Erythroblast (primary cell): ENCODE measurements at regions not wholly inside any gene's neighbourhood (a gene's known extent, or its start where the extent isn't known, plus 50 kb on each side); places are given as distances from the start of the nearest gene placed in this dataset.

Experiments used
- DNase-seq, 2 experiments: peaks; one replicate each; lab custom pipeline; 2025; lab: John Stamatoyannopoulos, UW
- GATA1 ChIP-seq: IDR thresholded peaks from 2 replicates; pipeline ENCODE4 v1.6.1; 2011; ENCODE audit warnings: low read depth, mild to moderate bottlenecking, control low read depth, low read length, moderate library complexity
- POLR2A ChIP-seq: IDR thresholded peaks from 2 replicates; pipeline ENCODE4 v1.6.1; 2011; ENCODE audit warnings: mild to moderate bottlenecking, low read length

- DNase-seq, result no peak
- no peak for TF ChIP-seq POLR2A
- no peak for TF ChIP-seq GATA1
These were observed 412.8 kb downstream of the DIPK2A start for GRCh38 chr3:144384241-144384979.

DNA sequence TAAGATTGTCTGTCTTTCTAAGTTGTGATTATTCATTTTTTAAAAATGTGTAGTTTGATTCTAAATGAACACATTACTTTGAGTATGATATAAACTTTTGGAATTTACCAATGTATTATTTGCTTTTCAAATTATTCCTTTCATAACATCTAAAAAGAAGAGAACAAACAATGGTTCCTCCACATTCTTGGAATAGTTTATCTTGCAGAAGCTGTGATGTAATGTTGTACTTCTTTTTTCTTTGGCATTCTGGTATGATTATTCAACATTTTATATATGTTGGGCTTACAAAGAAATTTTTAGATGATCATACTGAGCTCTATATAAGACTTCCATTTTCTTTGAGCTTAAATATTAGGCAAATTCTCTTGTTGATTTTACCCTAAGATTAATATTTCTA, 419.2 kb downstream of the DIPK2A start:
- no peak for TF ChIP-seq POLR2A
- TF ChIP-seq GATA1, result no peak
- no peak for DNase-seq

- no peak for DNase-seq
- TF ChIP-seq POLR2A, result no peak
- TF ChIP-seq GATA1, result no peak
These were observed 419.6 kb downstream of the DIPK2A start for GRCh38 chr3:144391236-144391635.

DNA sequence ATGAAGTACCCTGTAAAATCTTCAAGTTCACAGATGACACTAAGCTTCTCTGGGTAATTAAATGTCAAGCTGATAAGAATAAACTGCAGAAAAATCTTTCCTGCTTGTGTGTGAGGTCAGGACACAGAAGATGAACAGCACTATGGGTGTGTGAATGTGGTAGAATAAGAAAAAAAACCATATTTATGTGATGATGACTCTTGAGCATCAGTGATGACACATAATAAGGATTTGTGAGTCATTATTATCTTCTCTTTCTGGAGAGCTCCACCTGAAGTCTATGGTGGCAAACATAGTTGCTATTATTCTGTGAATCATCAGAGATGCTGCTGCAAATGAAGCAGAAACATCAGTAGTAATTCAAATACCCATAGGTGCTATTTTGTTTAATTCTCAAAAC, 422.4 kb downstream of the DIPK2A start:
- no peak for TF ChIP-seq POLR2A
- no peak for TF ChIP-seq GATA1
- DNase-seq, result no peak

DNA sequence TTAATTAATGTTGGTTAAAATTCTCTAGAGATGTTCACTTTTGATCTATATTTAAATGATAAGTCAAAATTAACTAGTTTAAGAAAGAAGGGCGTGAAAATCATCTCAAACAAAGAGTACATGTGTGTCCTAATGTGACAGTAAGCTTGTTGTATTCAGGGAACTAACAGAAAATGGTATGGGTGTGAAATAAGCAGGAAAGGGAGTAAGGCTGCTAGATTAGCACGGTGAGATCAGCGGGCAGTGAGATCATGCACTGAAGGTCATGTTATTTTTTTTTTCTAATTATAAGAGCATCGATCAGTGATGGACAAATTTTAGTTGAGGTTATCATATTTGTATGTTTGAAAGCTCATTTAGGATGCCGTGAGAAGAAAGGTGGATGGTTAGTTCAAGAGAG, 430.8 kb downstream of the DIPK2A start:
- DNase-seq, result no peak
- TF ChIP-seq GATA1 (no peak), POLR2A (no peak)

- DNase-seq, result peak; percentile 29 to 33
- TF ChIP-seq GATA1 (no peak), POLR2A (no peak)
These were observed 431.4 kb downstream of the DIPK2A start for GRCh38 chr3:144403040-144403457.

DNA sequence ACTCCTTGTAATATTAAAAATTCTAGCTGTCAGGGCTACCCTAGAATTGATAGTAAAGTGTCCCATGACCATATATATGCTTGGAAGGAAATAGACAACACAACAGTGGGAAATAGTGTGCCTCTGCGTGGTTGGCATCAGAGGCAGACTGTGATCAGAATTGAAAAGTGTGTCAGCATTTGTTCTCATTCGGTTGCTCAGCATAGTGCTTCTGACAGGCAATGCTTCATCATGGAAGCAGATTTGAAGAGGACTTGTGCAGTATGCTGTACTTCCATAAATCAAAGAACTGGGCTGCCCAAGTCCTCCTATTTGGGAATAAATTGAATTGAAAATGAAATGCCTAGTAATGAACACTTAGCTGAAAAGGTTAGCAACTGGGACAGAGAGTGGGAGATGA, 435.7 kb downstream of the DIPK2A start:
- TF ChIP-seq GATA1, result no peak
- no peak for TF ChIP-seq POLR2A

GRCh38 chr3:144409319-144409718, 437.7 kb downstream of the DIPK2A start:
- no peak for TF ChIP-seq GATA1
- TF ChIP-seq POLR2A, result no peak
- DNase-seq, result no peak

More for the DNA sequence above, 435.7 kb downstream of the DIPK2A start:
- no peak for DNase-seq

DNA sequence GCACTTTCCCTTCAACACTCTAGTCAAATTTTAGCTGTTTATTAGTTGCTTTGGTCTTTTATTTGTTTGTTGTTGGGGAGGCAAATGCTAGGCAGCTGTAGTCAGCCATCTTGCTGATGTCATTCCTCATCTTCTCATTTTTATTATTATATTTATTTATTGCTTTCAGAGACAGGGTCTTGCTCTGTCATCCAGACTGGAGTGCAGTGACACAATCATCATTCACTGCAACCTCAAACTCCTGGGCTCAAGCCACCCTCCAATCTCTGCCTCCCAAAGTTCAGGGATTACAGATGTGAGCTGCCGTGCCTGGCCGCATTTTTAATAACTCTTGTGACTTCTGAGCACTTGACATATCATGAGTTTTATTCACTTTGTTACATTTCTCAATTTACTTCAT, 441.4 kb downstream of the DIPK2A start:
- TF ChIP-seq GATA1 (no peak), POLR2A (no peak)
- no peak for DNase-seq

DNA sequence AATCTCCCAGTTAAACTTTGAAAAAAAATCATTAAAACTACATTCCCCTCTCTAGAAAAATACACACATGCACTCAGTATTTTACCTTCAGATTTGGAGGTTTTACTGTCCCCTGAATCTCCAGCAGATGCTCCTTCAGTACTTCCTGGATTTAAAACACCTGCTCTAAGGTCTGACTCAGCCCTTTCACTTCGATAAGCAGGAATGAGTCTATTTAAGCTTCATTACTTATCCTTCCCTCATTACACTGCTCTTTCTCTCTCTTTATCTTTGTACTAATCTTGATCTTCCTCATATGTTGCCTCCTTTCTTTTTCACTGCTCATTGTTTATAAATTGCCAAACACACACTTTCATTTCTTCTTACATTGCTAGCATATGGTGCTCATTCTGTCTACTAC, 443.9 kb downstream of the DIPK2A start:
- no peak for DNase-seq
- TF ChIP-seq POLR2A (no peak), GATA1 (no peak)

DNA sequence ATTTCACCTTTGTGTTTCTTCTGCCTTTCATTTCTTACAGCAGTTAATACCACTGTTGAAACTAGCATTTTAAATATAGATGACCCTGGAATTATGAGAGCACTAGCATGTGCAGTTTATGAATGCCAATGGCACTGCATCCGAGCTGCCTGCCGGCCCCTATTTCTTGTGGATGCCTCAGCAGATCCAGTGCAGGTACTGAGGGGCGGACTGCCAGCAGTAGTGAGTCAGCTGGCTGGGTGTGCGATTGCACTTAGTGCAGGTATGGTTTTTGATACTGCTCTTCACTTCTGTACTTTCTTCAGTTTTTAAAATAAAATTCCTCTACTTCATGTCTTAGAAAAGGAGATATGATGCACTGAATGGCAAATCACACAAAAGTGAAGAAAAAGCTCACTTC, 453.0 kb downstream of the DIPK2A start:
- DNase-seq, result no peak
- TF ChIP-seq GATA1, result no peak
- TF ChIP-seq POLR2A, result no peak

- TF ChIP-seq GATA1 (no peak), POLR2A (no peak)
- no peak for DNase-seq
These were observed 454.7 kb downstream of the DIPK2A start for GRCh38 chr3:144426366-144426765.

DNA sequence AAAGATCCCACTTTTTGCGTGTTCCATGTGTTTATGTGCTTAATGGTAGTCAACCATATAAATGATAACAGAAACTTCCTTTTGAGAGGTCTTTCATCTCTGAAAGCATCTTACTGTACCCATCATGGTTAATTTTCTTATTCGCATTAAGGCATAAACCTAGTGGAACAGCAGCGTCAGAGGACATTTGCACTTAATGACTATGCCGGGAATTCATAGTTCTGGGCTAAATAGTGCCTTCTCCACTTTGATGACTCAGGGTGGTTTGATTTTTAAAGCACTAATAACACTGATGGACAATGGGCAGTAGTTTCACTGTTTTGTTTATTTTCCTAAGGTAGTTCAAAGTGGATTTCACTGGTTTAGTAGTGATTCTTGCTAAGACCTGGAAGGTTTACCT, 455.3 kb downstream of the DIPK2A start:
- no peak for DNase-seq
- TF ChIP-seq POLR2A (no peak), GATA1 (no peak)

DNA sequence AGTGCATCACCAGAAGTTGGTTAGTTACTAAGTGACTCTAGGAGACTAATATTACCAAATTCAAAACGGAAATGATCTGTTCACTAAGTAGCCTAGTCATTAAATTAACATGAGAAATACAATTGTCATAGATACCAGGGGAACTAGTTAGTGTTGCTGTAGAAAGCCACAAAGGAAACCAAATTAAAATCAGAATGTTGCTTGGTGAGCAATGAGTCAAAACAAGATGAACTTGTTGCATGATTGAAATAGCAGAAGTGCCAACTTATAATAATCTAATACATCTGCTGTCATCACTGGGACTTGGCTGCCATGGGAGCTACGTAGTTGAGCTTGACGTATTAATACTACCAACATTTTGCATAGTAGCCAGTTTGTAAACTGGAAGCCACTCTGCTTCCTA, 458.1 kb downstream of the DIPK2A start:
- TF ChIP-seq POLR2A (no peak), GATA1 (no peak)
- no peak for DNase-seq

DNA sequence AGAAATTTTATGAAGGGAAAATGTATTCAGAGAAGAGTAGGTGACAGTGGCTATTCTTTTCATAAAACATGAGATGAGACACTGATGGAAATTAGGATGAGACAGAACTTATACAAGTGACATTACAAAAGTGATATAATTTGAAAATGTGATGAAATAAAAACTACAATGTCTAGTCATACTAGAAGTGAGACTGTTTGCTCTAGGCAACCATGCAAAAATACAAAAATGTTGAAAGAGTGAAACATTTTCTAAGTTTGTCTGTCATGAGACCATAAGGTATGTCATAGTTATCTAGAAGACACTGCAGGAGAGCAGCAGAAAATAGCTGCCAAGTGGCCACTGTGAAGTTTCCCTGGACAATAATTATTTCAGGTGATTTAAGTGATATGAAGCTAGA, 459.5 kb downstream of the DIPK2A start:
- TF ChIP-seq POLR2A (no peak), GATA1 (no peak)
- DNase-seq, result no peak
